ENCODE measurements at regions not wholly inside any gene's neighbourhood (a gene's known extent, or its start where the extent isn't known, plus 50 kb on each side); places are given as distances from the start of the nearest gene placed in this dataset.

DNA sequence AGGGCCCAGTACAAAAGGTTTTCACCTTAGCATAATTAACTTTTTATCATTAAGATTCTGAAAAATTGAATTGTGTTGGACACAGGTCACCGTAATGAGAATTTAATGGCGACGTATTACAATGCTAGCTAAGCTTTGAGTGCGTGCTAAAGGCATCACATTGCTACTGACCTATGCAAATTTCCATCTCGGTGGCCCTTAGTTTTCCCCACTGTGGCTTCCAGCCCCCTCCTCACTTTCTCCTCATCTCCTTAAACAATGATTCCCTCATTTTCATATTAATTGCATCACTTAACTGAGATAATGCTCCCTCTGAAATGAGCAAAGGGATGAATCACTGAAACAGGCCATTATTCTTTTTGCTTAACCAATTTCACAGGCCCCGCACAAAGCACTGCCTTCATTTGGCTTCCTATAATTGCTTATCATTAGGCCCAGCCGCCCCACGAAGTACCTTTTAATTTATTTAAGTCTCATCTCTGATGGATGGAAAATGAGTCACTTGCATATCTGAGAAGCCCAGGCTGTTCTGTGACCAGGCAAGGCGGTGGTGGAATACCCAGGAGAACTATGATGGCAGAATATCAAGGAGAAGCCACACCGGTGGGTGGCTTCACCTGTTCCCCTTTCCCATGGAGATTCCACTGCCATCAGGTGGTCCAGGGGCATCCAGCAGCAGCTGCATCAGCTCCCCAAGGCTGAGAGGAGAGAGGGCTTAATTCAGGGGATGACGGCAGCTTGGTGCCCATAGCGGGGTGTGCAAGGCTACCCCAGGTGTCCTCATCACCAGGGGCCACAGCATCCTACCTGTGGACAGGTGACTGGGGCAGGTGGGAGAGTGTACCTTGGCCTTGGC is 223.8 kb upstream of the BOD1L1 start:
- no peak for DNase-seq

DNA sequence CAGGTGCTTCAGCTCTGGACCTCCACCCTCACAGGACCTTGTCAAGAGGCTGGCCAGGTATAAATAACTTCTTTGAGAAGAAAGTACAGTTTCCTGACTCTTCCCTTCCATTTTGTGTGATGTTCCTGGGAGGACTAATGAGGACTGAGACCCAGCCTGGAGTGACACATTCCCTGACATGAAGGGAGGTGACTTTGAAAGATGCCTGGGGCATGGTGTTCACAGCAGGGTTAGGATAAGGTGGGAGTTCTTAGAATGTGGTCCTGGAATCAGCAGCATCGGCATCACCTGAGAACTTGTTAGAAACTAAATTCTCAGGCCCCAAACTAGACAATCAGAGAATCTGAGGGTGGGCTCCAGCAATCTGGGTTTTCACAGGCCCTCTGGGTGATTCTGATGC is 224.9 kb upstream of the BOD1L1 start:
- no peak for DNase-seq

DNA sequence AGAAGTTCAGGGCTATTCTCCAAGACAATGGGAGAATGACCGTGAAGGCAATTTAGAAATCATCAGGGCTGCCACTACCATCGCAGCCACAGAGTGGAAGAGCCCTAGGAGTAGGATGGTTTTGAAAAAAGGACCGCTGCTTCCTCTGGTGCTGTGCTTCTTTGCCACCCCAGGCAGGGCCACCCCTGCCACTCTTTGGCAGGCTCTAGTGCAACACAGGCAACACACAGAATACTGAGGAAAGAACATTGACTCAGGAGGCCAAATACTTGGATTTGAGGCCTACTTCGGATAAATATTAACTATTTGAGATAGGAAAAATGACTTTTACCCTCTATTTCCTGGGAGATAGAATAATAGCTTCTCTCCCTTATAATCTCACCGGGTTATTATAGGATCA is 228.9 kb upstream of the BOD1L1 start:
- DNase-seq, result no peak

DNA sequence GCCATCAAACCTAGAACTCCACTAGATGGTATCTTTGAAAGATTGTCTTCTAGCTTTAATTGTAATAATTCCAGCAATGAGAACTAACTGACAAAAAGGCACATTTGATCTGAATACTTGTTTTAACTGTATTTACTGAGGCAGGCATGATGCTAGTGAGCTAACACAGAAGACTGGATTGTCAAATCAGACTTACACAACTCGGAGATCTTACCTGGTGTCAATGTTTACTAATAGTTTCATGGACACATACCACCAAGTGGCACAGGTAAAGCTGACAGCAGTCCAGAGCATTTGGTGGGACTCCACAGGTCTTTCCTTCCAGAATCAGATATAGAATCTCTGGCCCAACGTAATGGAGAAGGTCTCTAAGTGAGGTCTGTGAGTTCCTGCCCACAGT is 229.9 kb upstream of the BOD1L1 start:
- DNase-seq, result no peak

DNA sequence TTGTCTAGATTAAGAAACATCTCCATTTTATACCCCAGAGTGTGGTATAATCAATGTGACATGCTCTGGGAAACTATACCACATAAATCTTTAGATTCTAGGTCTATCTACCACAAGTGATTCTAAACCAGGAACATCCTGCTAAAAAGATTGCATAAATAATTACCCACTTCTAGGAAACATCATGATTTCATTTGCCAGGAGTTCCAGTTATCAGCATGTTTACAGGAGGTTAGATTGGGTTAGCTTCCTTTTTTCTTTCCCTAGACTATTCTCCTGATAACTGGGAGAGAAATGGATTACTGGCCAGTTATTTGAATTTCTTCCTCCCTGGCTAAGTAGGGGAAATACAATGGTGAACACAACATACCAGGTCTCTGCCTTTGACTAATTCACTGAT is 230.3 kb upstream of the BOD1L1 start:
- DNase-seq, result no peak

DNA sequence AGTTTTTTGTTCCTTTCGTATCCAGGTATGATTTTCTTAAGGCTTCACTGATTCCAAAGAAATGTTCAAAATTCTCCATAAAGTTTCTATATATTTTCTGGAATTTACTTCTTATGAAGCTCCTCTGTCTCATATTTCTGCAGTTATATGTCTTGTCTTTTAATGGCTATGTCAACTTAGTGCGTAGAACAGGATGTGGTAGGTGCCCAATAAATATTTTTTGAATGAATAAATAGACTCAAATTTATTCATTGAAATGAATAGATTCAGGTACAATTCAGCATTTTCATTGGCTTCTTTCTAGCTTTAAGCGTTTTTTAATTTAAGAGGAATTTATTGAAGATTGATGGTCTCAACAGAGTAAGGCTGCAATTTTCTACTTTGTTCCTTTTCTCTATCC is 231.9 kb upstream of the BOD1L1 start:
- no peak for DNase-seq

DNA sequence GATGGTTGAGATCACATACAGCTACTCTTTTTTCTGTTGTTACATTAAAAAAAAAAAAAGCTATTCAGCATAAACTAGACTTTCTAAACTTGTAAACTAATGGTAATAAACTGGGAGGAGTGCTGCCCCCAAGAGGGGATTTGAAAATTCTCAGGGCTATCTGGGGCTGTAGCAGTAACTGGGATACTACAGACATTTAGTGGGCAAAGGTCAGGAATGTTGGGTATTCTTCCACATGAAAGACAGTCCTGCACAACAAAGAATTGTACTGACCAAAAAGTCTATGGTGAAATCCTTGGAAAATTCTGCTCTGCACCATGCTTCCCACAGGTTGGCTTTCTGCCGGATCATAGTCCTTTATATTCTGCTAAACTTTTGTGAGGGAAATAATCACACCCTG is 232.6 kb upstream of the BOD1L1 start:
- DNase-seq, result no peak

DNA sequence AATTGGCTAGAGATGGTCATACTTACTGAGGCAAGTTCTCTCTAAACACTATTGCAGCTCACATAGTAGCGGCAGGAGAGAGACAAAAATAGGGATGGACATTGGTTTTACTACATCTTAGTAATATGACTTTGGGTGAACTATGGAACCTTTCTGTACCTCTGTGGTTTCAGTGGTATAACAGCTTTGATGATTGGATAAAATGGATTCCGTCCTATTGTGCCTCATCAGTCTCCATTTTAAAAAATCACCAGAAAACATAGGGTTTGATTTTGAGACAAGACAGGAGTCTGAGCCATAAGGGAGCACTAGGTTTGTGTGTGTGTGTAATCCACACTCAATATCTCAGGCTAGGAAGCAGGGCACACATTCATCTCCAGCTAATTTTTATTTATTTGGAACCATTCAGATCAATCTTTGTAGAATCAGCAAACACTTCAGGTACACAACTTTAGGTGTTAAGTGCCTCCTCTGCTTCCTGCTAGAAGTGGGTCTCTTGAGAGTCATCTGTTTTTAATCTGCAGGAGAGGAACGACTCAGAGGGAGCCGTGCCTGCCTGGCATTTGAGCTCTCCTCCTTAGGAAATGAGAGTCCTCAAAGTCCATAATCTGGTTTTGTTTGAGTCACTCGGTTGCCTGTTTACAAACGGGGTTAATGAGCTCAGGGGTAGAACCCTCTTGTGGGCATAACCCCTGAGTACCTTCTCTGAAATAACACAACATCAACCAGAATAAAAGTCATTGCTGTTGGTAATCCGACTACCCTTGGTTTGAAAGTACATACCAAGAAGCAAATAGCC is 238.5 kb upstream of the BOD1L1 start:
- no peak for DNase-seq

DNA sequence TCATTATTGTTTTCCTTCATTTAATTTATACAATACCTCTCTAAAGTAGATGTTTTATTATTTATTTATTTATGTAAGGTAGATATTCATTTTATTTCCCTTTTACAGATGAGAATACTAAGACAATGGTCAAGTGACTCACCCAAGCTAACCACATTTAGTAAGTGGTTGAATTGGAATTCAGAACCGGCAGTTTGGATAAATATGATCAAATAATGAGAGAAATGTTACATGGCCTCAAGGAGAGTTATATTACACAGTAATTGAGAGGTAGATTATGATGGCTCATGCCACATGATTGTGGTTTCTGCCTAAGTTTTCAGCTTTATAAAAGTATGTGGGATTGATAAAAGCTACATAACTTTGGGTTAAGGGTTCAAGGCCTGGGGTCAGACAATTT is 239.4 kb upstream of the BOD1L1 start:
- DNase-seq, result no peak

DNA sequence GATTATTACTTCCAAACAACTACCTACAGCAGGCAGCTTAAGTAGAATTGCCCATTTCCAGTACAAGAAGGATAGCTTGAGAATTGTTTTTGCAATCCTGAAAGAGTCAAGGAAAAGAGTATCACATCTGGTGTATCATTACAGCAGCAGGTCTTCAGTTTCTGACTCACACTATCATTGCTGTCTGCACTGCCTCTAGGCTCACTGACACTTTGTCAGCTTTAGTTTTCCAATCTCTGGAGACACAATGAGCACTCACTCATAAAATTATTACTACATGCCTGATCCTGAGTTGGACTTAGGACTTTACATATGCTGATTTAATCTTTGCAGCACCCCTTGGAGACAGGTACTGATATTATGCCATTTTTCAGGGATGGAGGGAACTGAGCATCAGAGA is 244.6 kb upstream of the BOD1L1 start:
- DNase-seq, result no peak

DNA sequence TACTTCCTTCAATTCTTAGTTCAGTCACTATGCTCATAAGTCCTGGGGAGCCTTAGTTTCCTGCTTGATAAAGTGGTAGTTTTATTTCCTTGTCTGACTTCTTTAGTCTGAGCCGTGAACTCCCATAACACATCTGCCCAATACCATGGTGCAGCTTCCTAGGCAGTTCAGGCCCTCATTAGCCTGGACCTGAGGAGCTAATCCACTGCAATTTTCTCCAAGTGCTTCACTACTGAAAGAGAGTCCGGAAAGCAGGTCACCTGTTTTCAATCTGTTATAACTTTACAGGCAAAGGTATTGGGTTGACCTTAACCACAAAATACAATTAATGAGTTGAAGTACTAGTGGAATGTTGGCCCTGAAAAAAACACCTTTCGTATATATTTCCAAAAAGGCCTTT is 245.4 kb upstream of the BOD1L1 start:
- no peak for DNase-seq

DNA sequence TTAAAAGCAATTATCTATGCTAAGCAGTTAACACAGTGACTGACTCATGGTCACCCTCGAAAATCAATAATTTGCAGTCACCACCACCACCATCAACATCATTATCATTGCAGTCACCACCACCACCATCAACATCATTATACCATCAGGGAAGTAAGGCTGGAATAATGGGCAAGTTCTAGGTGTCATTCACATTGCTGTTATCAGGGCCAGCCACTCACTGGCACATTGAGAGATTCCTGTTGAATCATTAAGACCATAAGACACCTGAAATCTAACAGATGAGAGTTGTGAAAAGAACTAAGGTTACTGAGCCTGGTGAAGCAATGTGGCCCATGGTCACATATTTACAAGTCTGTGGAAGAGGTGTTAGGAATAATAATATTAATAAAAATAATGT is 247.7 kb upstream of the BOD1L1 start:
- no peak for DNase-seq

DNA sequence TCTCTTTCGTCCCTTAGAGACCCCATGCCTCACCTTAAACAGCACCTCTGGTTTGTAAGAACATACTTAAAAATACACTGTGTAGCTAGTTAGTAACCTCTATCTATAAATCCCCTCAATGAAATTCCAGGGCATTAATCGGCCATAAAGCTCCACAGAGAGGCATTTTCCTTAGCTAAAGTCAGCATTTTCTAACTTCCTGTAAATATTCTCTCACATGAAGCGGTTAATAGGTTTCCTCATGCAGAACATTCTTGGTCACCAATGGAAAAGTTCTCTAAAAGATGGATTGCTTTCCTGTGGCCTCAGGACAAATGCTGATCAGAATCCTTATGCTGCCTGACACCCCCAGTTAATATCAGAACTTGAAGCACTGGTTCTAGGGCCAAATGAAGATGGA is 248.6 kb upstream of the BOD1L1 start:
- DNase-seq, result no peak

DNA sequence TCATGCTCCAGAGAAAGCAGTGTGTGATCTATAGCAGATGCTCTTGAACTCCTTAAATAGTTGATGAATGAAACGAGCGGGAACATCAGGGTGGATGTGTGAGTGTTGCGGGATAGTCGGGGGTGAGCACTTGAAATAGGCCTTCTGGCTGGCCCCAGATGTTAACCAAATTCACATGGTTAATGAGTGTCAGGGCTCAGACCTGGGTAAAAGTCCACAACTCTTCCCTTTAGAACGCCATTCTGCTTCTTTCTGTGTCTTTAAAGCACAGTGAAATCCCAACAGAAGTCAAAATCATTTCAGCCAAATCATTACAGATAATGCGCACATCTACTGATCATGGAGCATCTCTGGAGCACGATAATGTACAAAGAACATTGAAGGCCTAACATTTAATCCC is 249.4 kb upstream of the BOD1L1 start:
- no peak for DNase-seq

DNA sequence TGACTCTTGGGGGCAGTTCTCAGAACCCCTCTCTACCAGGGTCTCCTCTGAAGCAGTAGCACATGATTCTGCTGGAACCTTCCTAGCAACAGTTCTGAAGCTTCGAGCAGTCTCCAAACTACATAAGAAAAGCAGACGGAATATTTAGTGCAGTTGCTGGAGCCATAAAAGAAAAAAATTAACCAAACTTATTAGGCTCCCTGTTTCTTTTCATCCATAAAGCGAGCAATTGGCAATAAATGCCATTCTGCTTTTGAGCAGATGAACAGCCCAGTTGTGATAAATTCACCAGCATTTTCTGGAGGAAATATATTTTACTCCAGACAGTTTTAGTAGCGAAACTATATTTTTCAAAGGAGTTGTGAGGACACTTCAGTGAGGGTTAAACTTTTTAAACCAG is 250.1 kb upstream of the BOD1L1 start:
- DNase-seq, result no peak

DNA sequence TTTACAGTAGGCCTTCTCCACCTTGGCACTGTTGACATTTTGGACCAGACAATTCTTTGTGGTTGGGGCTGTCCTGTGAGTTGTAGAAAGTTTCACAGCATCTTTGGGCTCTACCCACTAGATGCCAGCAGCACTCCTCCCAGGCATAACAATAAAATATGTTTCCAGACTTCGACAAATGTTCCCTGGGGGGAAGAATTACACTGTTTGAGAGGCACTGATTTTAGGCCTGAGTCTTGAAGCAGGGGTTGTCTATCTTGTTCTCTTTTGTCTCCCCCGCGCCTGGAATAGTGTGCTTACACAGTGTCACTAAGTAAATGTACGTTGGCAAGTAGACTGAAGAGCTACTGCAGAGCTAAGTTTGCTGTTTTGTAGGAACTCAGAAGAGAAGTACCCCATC is 254.4 kb upstream of the BOD1L1 start:
- no peak for DNase-seq

DNA sequence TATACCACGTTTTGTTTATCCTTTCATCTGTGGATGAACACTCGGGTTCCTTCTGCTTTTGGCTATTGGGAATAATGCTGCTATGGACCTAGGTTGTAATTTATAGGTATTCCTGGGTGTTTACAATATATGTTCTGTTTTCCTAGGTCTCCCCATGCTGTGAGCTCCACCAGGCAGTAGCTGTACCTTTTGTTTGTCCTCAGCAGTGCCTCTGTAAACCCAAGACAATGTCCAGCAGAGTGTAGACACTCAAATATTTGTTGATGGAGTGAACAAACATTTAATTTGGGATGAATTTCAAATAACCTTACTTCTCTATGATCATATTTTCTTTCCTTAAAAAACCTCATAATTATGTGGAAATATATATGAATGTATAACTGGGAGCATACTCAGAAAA is 259.5 kb upstream of the BOD1L1 start:
- DNase-seq, result no peak

DNA sequence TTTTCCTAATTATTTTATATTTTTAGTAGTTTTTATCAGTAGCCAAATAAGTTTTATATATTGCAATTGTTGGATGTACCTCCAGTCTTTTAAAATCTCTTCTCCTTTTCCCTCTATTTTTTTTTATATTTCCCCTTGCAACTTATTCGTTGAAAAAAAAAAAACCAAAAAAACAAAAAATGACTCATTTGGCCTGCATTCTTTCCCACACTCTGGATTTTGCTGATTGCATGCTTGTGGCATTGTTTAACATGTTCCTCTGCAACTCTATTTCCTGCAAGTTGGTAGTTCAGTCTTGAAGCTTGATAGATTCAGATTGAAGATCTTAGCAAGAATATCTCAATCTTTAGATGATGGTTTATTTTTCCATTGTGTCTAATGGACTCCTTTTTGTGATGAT is 260.6 kb upstream of the BOD1L1 start:
- DNase-seq, result no peak

DNA sequence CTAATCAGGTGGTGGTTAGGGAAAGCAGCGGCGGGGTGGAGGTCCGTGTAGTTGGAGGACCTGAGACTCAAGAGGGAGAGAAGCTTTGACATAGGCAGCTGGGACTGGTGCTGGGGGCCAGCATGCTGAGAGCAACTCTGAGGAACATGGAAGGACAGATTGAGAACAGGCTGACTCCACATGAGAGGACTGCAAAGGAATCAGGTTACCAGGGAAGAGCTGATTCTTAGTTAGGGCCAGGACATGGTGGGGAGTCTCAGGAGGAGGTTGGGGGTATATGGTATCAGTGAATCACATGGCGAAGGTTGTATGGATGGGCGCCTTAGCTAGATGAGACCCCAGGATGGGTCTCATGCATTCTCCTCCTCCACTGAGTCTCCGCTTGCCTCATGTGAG is 264.0 kb upstream of the BOD1L1 start:
- DNase-seq, result no peak

DNA sequence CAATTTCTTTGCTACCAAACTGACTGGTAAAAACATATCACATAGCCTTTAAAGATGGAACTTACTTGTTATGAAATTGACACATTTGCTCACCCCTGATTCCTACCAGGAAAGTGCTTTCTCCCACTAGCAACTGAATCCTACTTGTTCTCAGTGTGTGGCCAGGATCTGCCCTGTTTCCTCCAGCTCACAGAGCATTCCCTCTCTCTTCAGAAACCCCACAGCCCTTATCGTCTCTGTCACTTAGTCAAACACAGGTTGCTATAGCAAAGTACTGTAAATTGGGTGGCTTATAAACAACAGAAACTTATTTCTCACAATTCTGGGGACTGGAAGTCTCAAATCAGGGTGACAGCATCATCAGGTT is 265.2 kb upstream of the BOD1L1 start:
- no peak for DNase-seq

DNA sequence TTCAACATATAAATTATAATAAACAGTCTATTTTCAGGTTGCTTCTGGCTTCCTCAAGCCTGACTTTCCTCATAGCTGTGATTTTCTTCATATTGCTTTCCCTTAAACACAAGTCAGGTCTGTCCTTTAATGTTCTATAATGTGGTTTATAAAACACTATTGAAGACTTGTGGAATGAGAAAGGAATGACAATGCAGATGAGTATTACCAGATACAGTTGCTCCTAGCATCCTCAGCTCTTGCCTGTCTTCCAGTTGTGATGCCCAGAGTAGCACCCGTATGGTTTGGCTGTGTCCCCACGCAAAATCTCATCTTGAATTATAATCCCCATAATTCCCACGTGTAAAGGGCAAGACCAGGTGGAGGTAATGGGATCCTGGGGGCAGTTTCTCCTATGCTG is 265.7 kb upstream of the BOD1L1 start:
- no peak for DNase-seq

DNA sequence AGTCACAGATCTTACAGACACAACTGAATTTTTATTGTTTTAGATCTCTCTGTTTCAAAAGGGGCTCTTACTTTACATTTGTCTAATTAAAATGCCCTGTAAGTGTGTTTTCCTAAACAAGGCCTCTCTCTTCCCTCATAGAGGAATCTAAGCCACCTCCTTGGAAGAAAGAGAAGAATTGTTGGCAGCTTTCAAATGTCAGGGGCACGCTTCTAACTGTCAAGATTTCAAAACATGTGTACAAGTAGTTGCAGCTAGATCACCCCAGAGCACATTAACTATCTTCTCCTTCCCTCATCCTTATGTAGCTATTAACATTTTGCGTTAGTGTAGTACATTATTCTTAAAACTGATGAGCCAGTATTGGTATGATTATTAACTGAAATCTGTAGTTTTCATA is 266.5 kb upstream of the BOD1L1 start:
- no peak for DNase-seq

DNA sequence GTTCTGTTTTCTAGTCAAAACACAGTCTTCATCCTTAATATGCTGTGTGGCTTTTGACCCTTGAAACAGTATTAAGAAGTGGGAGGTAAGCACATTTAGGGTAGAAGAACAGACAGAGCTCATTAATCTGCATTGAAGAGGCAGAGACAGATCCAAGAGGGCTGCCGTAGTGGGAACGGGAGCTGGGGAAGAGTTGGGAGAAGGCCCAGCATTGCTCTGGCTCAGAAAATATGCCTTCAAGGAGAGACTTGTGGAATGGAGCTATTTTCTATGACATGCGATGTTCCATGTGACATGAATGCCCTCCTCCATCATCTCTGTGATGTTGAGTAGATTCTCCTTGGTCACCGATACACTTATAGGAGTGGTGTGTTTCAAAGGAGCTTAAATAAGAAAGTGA is 273.3 kb upstream of the BOD1L1 start:
- no peak for DNase-seq

DNA sequence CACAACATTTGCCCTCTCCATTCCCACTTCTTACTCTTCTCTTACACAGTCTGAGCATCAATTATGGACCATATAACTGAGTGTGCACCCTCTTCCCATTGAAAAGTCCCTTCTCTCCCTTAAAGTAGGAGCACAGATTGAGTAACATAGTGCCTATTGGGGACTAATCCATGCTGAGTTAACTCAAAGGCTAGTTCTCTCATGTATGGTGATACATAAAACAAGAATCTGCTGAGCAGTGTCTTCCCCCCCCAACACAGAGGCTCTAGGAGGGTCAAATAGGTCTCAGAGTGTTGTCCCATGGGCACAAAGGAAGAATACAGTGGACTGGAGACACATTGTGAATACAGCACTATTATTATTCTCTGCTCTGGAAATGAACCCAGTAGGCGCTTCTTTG is 274.6 kb upstream of the BOD1L1 start:
- no peak for DNase-seq

DNA sequence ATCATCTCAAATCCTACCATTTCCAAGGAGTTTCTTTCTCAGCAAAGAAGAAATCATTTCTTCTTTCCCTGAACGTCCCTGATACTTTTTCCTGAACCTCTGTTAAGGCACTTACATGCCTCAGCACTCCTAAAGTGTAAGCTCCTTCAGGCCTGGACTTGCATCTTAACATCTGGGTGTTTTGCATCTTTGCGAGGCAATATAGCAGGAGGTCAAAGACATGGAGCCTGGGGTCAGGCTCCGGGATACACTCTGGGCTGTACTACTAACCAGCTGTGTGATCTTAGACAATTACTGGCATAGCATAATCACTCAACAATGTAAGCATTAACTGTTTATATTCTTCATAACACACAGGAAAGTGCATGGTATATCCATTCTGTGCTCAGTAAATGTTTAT is 275.5 kb upstream of the BOD1L1 start:
- no peak for DNase-seq

Measured in stimulated activated CD4-positive, alpha-beta T cell treated with anti-CD3 and anti-CD28 coated beads, Interleukin-4, amount 100 ng/mL, for 1 hour (primary cell).